Mucosa of descending colon (tissue), 3 donors: ENCODE measurements at regions not wholly inside any gene's neighbourhood (a gene's known extent, or its start where the extent isn't known, plus 50 kb on each side); places are given as distances from the start of the nearest gene placed in this dataset.

Experiments
- ATAC-seq: fragments of 200-7000 bp; cut with Tn5 transposase; one replicate; pipeline ENCODE4 v1.9.1; 2020; ENCODE audit warnings: mild to moderate bottlenecking, moderate library complexity
- DNase-seq, 3 donors: peaks; one replicate each; pipeline ENCODE4 v3.0.0-alpha.2; 2020
- H3K36me3 ChIP-seq: fragments of 200-600 bp; one replicate; pipeline ENCODE4 v1.8.0; 2021; ENCODE audit warnings: low read depth, mild to moderate bottlenecking
- H3K4me1 ChIP-seq: fragments of 200-600 bp; one replicate; pipeline ENCODE4 v1.8.0; 2021; ENCODE audit warnings: low read depth, mild to moderate bottlenecking
- H3K4me3 ChIP-seq: fragments of 200-600 bp; one replicate; pipeline ENCODE4 v1.8.0; 2021; ENCODE audit warnings: mild to moderate bottlenecking
- H3K9me3 ChIP-seq: fragments of 200-600 bp; one replicate; pipeline ENCODE4 v1.8.0; 2021; ENCODE audit warnings: mild to moderate bottlenecking
- intact Hi-C, 2 donors: fragments of 100-400 bp; cut with DNase I in 1 of 2; cut with micrococcal nuclease in 1 of 2; formaldehyde crosslinking; loops; one replicate each; pipeline versions ENCODE4 v1.11.0 to v1.11.1; 2022; cut with DNase I, micrococcal nuclease
- TF ChIP-seq, protein P1 (sequence below): fragments of 200-600 bp; IDR thresholded peaks from one replicate; pipeline ENCODE4 v1.8.0; 2022; ENCODE audit warnings: antibody characterized with exemption, mild to moderate bottlenecking
- donor health status: DM: no; HTN: no; CAD: no; lungs with moderate emphysema.
- donor health status: DM: no; HTN: no; CAD: no.
- donor health status: DM: no; HTN: yes; CAD: no.

DNA sequence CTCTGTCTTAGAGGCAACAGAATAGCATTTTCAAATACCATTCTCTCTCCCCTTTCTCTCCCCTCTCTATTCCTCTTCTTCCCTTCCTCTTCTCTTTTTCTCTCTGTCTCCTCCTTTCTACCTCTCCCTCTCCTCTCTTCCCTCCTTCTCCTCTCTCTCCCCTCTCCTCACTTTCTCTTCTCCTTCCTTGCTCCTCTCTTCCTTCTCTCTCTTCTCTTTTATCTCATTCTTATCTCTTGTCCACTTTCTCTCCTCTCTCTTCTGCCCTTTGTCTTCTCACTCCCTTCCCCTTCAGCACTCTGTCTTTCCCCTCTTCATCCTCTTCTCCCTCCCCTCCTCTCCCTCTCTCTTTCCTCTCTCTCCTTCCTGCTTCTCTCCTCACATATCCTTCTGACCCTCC, 2265.8 kb upstream of the TENM3 start:
- H3K9me3 ChIP-seq, result no peaks in the 10 kb centered on the region
- intact Hi-C loops, result no loop called here
- DNase-seq (no peak), ATAC-seq (no peak)
- TF ChIP-seq, protein P1, sequence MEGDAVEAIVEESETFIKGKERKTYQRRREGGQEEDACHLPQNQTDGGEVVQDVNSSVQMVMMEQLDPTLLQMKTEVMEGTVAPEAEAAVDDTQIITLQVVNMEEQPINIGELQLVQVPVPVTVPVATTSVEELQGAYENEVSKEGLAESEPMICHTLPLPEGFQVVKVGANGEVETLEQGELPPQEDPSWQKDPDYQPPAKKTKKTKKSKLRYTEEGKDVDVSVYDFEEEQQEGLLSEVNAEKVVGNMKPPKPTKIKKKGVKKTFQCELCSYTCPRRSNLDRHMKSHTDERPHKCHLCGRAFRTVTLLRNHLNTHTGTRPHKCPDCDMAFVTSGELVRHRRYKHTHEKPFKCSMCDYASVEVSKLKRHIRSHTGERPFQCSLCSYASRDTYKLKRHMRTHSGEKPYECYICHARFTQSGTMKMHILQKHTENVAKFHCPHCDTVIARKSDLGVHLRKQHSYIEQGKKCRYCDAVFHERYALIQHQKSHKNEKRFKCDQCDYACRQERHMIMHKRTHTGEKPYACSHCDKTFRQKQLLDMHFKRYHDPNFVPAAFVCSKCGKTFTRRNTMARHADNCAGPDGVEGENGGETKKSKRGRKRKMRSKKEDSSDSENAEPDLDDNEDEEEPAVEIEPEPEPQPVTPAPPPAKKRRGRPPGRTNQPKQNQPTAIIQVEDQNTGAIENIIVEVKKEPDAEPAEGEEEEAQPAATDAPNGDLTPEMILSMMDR, result no peak
- no peaks in the 10 kb centered on the region for H3K4me1 ChIP-seq
- H3K4me3 ChIP-seq, result no peak overlapping the region
- no peaks in the 10 kb centered on the region for H3K36me3 ChIP-seq

DNA sequence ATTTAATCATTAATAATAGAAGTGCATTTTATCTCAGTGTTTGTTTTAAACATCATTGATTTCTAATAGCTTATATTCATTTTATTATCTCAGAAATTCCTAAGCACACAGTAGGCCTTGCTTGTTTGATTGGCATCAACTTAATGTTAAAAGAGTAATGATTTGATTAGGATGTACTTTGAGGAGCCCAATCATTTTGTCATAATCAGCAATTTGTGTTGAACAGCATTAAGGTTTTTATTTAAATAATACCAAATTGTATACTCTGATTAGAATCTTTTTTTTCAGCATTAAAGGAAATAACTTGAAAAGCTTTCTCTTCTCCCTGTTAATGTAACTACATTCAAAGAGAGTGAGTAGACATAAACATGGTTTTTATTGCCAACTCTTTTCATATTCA, 2262.0 kb upstream of the TENM3 start:
- no peaks in the 10 kb centered on the region for H3K9me3 ChIP-seq
- intact Hi-C loops, result no loop called here
- DNase-seq, result no peak
- TF ChIP-seq, protein P1, result no peak
- no peak for ATAC-seq
- H3K4me1 ChIP-seq, result no peaks in the 10 kb centered on the region
- no peaks in the 10 kb centered on the region for H3K36me3 ChIP-seq
- H3K4me3 ChIP-seq, result no peak overlapping the region

DNA sequence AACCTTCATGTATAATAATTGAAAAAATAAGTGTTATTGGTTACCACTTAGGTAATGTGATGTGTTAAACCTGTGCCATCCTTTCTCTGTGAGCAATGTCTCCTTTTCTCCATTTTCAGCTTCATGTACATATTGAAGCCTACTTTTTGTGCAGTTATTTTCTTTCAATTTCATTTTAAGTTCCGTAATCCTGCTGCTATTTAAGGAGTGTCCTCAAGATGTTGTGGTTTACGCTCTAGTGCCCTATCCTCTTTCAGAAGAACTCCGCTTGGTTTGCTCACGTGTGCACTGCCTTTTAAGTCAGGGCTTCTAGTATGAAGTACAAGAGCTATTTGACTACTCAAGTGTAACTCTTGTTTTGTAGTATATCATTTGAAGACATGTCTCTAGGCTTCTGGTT, 2253.2 kb upstream of the TENM3 start:
- ATAC-seq, result peak; percentile 44
- Histone ChIP-seq H3K4me1 (no peaks in the 10 kb centered on the region), H3K9me3 (no peaks in the 10 kb centered on the region), H3K4me3 (no peak overlapping the region), H3K36me3 (no peaks in the 10 kb centered on the region)
- intact Hi-C loops, result no loop called here
- TF ChIP-seq, protein P1, result no peak
- DNase-seq, result no peak

DNA sequence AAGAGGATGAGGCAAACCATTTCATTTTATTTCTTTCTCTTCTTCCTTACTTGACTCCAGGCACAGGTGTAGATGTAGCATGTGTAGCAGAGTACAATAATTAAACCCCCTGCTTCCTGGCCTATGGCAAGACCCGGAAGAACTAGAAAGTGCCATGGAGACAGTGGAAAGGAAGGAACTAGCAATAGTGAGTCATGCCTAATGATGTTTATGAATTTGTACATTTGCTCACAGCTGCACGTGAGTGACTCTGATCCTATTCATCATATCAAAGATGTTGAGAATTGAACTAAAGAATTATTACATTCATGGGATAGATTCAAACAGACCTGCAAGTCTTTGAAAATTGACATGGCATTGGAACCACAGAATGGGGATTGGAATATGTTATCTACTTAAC, 2233.9 kb upstream of the TENM3 start:
- ATAC-seq (no peak), DNase-seq (no peak)
- intact Hi-C loops, result no loop called here
- TF ChIP-seq, protein P1, result no peak
- H3K36me3 ChIP-seq, result no peaks in the 10 kb centered on the region
- no peaks in the 10 kb centered on the region for H3K9me3 ChIP-seq
- no peak overlapping the region for H3K4me3 ChIP-seq
- no peaks in the 10 kb centered on the region for H3K4me1 ChIP-seq

DNA sequence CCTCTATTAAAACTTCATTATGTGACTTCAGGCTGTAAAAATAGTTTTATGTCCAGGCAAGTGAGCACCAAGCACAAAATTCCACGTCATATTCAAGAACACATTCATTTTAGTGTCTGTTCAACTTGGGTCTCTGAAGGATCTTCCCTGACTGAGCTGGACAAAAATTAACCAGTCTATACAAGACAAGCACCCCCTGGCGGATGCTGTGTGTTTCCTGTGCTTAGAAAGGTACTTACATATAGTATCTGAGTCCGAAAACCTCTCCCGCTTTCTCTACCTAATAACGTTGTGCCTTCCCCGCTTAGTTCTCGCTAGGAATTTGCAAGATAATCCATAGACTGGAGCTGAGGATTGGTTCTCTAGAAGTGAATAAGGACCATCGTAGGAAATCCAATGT, 2214.5 kb upstream of the TENM3 start:
- no peak for ATAC-seq
- TF ChIP-seq, protein P1, result no peak
- Histone ChIP-seq H3K36me3 (no peaks in the 10 kb centered on the region), H3K4me1 (no peaks in the 10 kb centered on the region), H3K9me3 (no peaks in the 10 kb centered on the region), H3K4me3 (no peak overlapping the region)
- intact Hi-C loops, result no loop called here
- DNase-seq, result peak in 2 of 3 donors; percentile 26 to 67

DNA sequence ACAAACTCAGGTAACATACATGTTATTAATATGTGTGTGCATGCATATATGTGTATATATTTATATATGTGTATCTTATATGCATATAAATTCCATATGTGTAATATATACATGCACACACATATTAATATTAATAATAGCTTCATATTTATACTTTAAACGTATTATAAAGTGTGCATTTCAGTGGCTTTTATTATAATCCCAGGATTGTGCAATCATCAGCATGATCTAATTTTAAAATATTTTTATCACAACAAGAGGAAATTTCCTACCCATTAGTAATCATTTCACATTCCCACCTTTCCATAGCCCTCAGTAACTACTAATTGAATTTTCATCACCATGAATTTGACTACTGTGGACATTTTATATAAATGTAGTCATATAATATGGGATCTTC, 2211.9 kb upstream of the TENM3 start:
- intact Hi-C loops, result no loop called here
- H3K4me1 ChIP-seq, result no peaks in the 10 kb centered on the region
- ATAC-seq, result no peak
- TF ChIP-seq, protein P1, result no peak
- H3K36me3 ChIP-seq, result no peaks in the 10 kb centered on the region
- DNase-seq, result no peak
- H3K9me3 ChIP-seq, result no peaks in the 10 kb centered on the region
- no peak overlapping the region for H3K4me3 ChIP-seq
